Thyroid gland (tissue), 4 donors: ENCODE measurements at regions not wholly inside any gene's neighbourhood (a gene's known extent, or its start where the extent isn't known, plus 50 kb on each side); places are given as distances from the start of the nearest gene placed in this dataset.

ENCODE experiments used
- DNase-seq, 2 donors: peaks; one replicate each; pipeline ENCODE4 v3.0.0-alpha.2; 2019
- H3K27ac ChIP-seq, 3 donors: fragments of 200-600 bp; sonication (generic); 1 replicate in 2 of 3; 2 replicates in 1 of 3; pipeline ENCODE4 v1.5.1; 2016 to 2019; ENCODE audit warnings: mild to moderate bottlenecking in 1 of 3, moderate library complexity in 1 of 3
- H3K27me3 ChIP-seq: fragments of 200-600 bp; sonication (generic); one replicate; pipeline ENCODE4 v1.5.1; 2019
- H3K36me3 ChIP-seq, 2 donors: fragments of 200-600 bp; sonication (generic); one replicate each; pipeline ENCODE4 v1.5.1; 2016 to 2019
- H3K4me1 ChIP-seq, 2 donors: fragments of 200-600 bp; sonication (generic); one replicate each; pipeline ENCODE4 v1.5.1; 2017 to 2019
- H3K4me3 ChIP-seq, 3 donors: fragments of 200-600 bp; sonication (generic); replicated peaks in 1 of 3; 1 replicate in 2 of 3; 2 replicates in 1 of 3; pipeline ENCODE4 v1.5.1; 2016; ENCODE audit warnings: mild to moderate bottlenecking in 1 of 3
- H3K9me3 ChIP-seq: fragments of 200-600 bp; sonication (generic); one replicate; pipeline ENCODE4 v1.5.1; 2017
- POLR2A ChIP-seq, 2 donors: fragments of 450-650 bp; IDR thresholded peaks; one replicate each; pipeline ENCODE4 v1.6.1; 2017; ENCODE audit warnings: antibody characterized with exemption in 2 of 2, mild to moderate bottlenecking in 2 of 2, moderate library complexity in 1 of 2
- WGBS, 2 donors: methylation state at CpG; one replicate each; pipeline ENCODE4 v1.1.5; 2017; 5-methylcytosine and 5-hydroxymethylcytosine counted together
- intact Hi-C: fragments of 100-400 bp; cut with DNase I; formaldehyde crosslinking; loops from one replicate; pipeline ENCODE4 v1.15.1; 2023
- TF ChIP-seq, protein P1 (sequence below), 6 experiments: fragments of 200-600 bp in 3 of 6; fragments of 450-650 bp in 3 of 6; sonication (generic) in 3 of 6; IDR thresholded peaks; one replicate each; pipeline ENCODE4 v1.5.1; 2016 to 2019; ENCODE audit warnings: antibody characterized with exemption in 6 of 6, mild to moderate bottlenecking in 2 of 6, inconsistent platforms in 1 of 6, moderate library complexity in 1 of 6

DNA sequence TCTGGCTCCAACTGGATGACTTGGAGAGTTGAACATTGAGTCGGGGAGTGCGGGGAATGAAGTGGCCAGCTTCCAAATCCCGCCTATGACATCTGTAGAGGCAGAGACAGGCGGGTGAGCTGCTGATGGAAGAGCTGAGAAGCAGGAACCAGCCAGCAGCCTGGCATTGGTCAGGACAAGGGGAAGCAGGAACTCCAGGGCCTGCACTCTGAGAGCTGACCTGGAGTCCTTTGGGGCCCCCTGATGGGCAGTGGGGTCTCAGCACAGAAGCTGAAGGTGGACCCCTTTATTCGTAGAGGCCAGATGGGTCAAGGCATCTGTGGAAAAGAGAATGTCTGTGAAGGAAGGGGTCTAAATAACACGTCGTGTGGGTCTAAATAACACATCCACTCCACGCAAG is 57.0 kb downstream of the SEC61G start:
- Histone ChIP-seq H3K4me1 (no peaks in the 10 kb centered on the region), H3K27ac (no peak overlapping the region), H3K4me3 (no peak overlapping the region), H3K36me3 (no peaks in the 10 kb centered on the region), H3K9me3 (no peaks in the 10 kb centered on the region), H3K27me3 (no peaks in the 10 kb centered on the region)
- TF ChIP-seq, protein P1, sequence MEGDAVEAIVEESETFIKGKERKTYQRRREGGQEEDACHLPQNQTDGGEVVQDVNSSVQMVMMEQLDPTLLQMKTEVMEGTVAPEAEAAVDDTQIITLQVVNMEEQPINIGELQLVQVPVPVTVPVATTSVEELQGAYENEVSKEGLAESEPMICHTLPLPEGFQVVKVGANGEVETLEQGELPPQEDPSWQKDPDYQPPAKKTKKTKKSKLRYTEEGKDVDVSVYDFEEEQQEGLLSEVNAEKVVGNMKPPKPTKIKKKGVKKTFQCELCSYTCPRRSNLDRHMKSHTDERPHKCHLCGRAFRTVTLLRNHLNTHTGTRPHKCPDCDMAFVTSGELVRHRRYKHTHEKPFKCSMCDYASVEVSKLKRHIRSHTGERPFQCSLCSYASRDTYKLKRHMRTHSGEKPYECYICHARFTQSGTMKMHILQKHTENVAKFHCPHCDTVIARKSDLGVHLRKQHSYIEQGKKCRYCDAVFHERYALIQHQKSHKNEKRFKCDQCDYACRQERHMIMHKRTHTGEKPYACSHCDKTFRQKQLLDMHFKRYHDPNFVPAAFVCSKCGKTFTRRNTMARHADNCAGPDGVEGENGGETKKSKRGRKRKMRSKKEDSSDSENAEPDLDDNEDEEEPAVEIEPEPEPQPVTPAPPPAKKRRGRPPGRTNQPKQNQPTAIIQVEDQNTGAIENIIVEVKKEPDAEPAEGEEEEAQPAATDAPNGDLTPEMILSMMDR (IDR thresholded peaks at IDR 0.05): no peak
- TF ChIP-seq POLR2A (IDR thresholded peaks at IDR 0.05): no peak
- no peak for DNase-seq
- 88 to 89% methylated on average over 8 of the region's 8 CpGs for WGBS, 2 donors
- intact Hi-C loops: no loop called here

DNA sequence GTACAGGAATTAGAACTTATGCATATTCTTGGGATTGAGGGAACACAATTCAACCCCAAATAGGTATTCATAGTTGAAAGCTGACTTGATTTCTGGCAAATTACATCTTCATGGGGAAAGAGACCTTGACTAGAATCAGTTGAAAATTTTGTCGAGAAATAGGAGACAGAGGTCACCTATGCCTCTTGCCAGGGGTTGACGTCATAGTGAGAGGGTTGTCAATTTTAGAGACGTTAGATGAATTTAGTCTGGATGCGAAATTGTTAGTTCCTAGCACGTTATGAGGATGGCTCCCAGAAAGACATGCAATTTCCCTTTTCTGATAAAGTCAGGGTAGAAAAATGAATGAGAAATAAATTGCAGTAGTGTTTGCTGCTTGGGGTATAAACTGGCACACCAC is 59.3 kb downstream of the SEC61G start:
- no peak for DNase-seq
- WGBS, 2 donors: 73 to 94% methylated on average over 5 of the region's 5 CpGs
- Histone ChIP-seq H3K4me1 (no peaks in the 10 kb centered on the region), H3K36me3 (no peaks in the 10 kb centered on the region), H3K27me3 (no peaks in the 10 kb centered on the region), H3K9me3 (no peaks in the 10 kb centered on the region), H3K27ac (no peak overlapping the region), H3K4me3 (no peak overlapping the region)
- TF ChIP-seq, protein P1 (IDR thresholded peaks at IDR 0.05): no peak
- TF ChIP-seq POLR2A (IDR thresholded peaks at IDR 0.05): no peak
- intact Hi-C loops: no loop called here

DNA sequence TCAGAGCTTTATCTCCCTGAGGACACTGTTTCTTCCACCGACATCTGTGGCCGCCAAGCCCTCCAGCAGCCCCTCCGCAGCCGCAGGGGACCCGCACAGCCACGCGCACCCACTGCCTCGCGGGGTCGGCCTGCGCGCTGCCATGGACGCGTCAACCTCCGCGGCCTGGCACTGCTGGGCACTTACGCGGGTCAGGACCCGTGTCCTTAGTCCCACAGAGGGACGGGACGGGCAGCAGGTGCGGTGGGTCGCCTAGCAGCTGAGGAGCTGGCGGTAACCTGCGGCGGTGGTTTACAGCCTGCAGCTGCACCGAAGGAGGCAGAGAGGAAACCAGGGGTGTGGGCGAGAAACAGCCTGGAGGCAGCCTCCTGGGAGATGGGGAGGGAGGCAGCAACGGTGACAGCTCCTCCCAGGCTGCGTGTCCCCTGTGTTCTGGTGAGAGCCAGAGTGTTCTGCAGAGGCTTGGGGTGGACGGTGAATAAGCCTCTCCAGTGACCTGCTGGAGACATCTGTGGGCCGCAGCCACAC is 61.3 kb downstream of the SEC61G start:
- Histone ChIP-seq H3K4me3 (no peak overlapping the region), H3K36me3 (no peaks in the 10 kb centered on the region), H3K4me1 (no peaks in the 10 kb centered on the region), H3K27ac (no peak overlapping the region), H3K27me3 (no peaks in the 10 kb centered on the region), H3K9me3 (no peaks in the 10 kb centered on the region)
- TF ChIP-seq, protein P1 (IDR thresholded peaks at IDR 0.05): no peak
- no peak for TF ChIP-seq POLR2A (IDR thresholded peaks at IDR 0.05)
- 77 to 86% methylated on average over 8 to 32 of the region's 32 CpGs for WGBS, 2 donors
- intact Hi-C loops: no loop called here
- DNase-seq: no peak

DNA sequence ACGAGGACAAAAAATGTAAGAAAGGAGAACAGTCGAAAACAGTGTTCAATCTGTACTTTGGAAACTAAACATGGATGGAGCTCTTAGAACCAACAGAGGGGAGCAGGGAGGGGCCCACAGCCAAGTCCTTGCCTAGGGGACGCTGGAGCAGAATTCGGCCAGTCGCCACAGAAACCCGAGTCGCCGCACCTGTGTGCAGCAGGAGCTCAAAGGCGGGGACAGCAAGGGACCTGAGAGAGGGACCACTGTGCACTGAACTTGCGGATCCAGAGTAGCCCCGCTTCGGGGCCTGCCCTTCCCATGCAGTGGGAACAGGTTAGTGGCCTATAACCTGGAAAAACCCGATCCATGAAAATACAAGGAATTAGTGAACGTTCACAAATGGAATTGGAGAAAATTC is 68.1 kb downstream of the SEC61G start:
- 89 to 90% methylated on average over 14 of the region's 14 CpGs for WGBS, 2 donors
- Histone ChIP-seq H3K9me3 (no peaks in the 10 kb centered on the region), H3K36me3 (no peaks in the 10 kb centered on the region), H3K4me3 (no peak overlapping the region), H3K4me1 (no peaks in the 10 kb centered on the region), H3K27ac (no peak overlapping the region), H3K27me3 (no peaks in the 10 kb centered on the region)
- intact Hi-C loops: no loop called here
- TF ChIP-seq, protein P1 (IDR thresholded peaks at IDR 0.05): no peak
- no peak for DNase-seq

DNA sequence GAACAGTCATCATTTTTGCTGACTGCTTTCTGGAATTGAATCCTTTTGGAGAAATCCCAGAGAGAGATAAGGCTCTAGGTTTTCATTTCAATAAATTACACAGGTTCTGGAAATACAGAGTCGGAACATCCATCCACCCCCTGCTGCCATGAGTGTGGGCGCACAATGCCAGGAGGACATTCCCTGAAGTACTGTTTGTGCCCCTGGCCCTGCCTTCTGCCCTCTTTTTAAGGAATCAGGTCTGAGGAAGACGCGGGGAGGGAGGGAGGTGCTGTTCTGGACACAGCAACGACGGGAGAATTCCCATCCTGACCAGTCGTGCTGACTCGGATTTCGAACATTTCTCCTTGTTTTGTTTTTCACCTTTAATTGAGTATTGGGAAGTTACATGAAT is 69.0 kb downstream of the SEC61G start:
- Histone ChIP-seq H3K4me3 (no peak overlapping the region), H3K27me3 (no peaks in the 10 kb centered on the region), H3K36me3 (no peaks in the 10 kb centered on the region), H3K9me3 (no peaks in the 10 kb centered on the region), H3K4me1 (no peaks in the 10 kb centered on the region), H3K27ac (no peak overlapping the region)
- 36 to 65% methylated on average over 9 of the region's 9 CpGs for WGBS, 2 donors
- no peak for DNase-seq
- TF ChIP-seq, protein P1 (IDR thresholded peaks at IDR 0.05): no peak
- no peak for TF ChIP-seq POLR2A (IDR thresholded peaks at IDR 0.05)
- intact Hi-C loops: no loop called here
